Right cardiac atrium (tissue), 5 donors: ENCODE measurements at regions not wholly inside any gene's neighbourhood (a gene's known extent, or its start where the extent isn't known, plus 50 kb on each side); places are given as distances from the start of the nearest gene placed in this dataset.
"Not testable (repeated sequence)": the region's sequence is repeated elsewhere in the genome, so short reads cannot be mapped to it uniquely, and the experiment has no call there.

Experiments
- ATAC-seq, 2 donors: fragments of 200-7000 bp; cut with Tn5 transposase; one replicate each; pipeline versions ENCODE4 v1.8.0 to v1.9.1; 2020; ENCODE audit warnings: moderate library complexity in 2 of 2, mild to moderate bottlenecking in 1 of 2
- DNase-seq, 3 donors: peaks; one replicate each; pipeline ENCODE4 v3.0.0-alpha.2; 2020
- H3K27ac ChIP-seq: one replicate; pipeline ENCODE4 v1.5.1; 2013; ENCODE audit warnings: mild to moderate bottlenecking, low read length, control low read depth, moderate library complexity
- H3K27me3 ChIP-seq: one replicate; pipeline ENCODE4 v1.6.1; 2013; ENCODE audit not compliant: control insufficient read depth, insufficient read depth
- H3K4me1 ChIP-seq: one replicate; pipeline ENCODE4 v1.6.1; 2013; ENCODE audit warnings: low read length; ENCODE audit not compliant: control insufficient read depth, insufficient read depth
- H3K4me3 ChIP-seq: one replicate; pipeline ENCODE4 v1.5.1; 2013; ENCODE audit warnings: low read length, control low read depth
- H3K9me3 ChIP-seq: one replicate; pipeline ENCODE4 v1.6.1; 2013; ENCODE audit warnings: low read length; ENCODE audit not compliant: control insufficient read depth
- WGBS: extraction: QIAGEN DNeasy Blood & Tissue Kit; methylation state at CpG from one replicate; pipeline ENCODE4 v1.1.7; 2013; 5-methylcytosine and 5-hydroxymethylcytosine counted together
- intact Hi-C, 4 donors: fragments of 100-400 bp; cut with DNase I; formaldehyde crosslinking; loops; one replicate each; pipeline versions ENCODE4 v1.11.0 to v1.14.0; 2022 to 2023
- donor health status: healthy with polysubstance abuse.
- donor health status: DM: no; HTN: yes; CAD: no.
- donor health status: DM: no; HTN: no; CAD: no.
- donor health status: DM: no; HTN: yes; CAD: no; lungs with severe emphysema.
- donor health status: DM: yes; HTN: yes; CAD: no.

DNA sequence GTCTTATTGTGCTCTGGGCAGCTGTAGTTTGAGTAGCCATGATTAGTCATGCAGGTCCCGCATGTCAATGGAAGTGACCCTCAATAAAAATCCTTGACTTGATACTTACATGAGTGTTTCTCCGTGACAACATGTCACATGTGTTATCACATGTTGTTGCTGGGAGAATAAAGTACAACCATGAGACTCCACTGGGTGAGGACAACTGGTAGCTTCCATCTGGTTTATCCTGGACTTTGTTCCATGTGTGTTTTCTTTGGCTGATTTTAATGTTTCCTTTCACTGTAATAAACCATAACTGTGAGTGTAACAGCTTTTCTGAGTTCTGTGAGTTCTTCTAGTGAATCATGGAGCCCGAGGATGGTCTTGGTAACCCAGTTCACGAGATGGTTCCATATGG is 63.1 kb upstream of the NDN start:
- intact Hi-C loops, result no loop called here
- H3K27me3 ChIP-seq, result no peaks in the 10 kb centered on the region
- no peak for DNase-seq

DNA sequence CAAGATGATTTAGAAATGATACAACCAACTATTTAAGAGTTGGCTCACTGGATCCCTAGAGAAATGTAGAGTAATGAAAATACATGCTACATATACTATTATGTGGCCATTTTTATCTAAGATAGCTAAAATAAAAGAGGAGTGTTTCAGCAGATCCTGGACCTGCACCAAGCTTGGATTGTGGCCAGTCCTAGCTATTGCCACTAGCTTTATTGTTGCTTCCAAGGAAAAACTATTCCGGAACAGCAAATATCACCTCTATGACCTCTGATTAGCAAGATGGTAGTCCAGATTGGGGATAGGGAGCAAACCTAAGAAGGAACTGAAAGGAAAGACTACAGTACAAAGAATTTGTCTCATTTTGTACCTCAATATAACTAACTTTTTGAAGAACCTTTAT is 63.7 kb upstream of the NDN start:
- H3K9me3 ChIP-seq, result no peaks in the 10 kb centered on the region
- H3K27me3 ChIP-seq, result no peaks in the 10 kb centered on the region
- WGBS, result 65% methylated on average over 1 of the region's 1 CpG
- no peak for ATAC-seq
- intact Hi-C loops, result no loop called here
- H3K4me3 ChIP-seq, result no peak overlapping the region
- H3K27ac ChIP-seq, result no peak overlapping the region
- H3K4me1 ChIP-seq, result no peaks in the 10 kb centered on the region
- DNase-seq, result no peak

More for the DNA sequence above, 63.1 kb upstream of the NDN start:
- Histone ChIP-seq H3K27ac (no peak overlapping the region), H3K9me3 (no peaks in the 10 kb centered on the region), H3K4me3 (no peak overlapping the region), H3K4me1 (no peaks in the 10 kb centered on the region)
- WGBS, result 60% methylated on average over 4 of the region's 4 CpGs
- ATAC-seq, result no peak

DNA sequence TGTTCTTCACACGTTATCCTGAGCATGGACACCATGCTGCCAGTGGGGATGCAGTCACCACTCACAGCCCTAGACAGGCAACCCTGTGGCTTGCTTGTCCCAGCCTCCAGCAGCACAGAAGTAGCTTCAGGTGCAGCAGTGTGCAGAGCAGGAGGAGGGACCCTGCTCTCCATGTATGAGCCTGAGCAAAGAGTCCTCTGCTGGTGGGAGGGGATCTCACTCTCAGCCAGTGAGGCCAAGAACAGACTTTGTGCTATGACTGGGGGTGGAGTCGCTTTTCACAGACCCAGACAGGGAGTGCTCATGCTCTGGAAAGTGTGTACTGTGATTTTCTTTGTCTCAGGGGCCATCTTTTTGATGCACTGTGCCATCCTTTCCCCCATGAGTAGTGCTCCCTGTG is 66.1 kb upstream of the NDN start:
- 57% methylated on average over 2 of the region's 2 CpGs for WGBS
- no peak for ATAC-seq
- Histone ChIP-seq H3K27ac (no peak overlapping the region), H3K9me3 (no peaks in the 10 kb centered on the region), H3K4me1 (no peaks in the 10 kb centered on the region), H3K27me3 (no peaks in the 10 kb centered on the region), H3K4me3 (no peak overlapping the region)
- DNase-seq, result no peak
- intact Hi-C loops, result no loop called here

DNA sequence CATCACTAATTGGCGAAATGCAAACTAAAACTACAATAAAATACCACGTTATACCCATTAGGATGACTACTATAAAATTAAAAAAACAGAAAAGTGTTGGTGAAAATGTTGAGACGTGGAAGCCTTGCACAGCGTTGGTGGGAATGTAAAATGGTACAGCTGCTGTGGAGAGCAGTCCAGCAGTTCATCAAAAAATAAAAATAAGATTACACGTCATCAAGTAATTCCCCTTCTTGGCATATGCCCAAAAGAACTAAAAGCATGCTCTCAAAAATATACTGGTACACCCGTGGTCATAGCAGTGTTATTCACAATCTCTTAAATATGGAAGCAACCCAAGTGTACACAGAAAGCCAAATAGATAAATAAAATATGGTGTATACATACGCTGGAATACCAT is 71.8 kb upstream of the NDN start:
- Histone ChIP-seq H3K27me3 (no peaks in the 10 kb centered on the region), H3K9me3 (no peaks in the 10 kb centered on the region), H3K4me3 (no peak overlapping the region), H3K27ac (no peak overlapping the region), H3K4me1 (no peaks in the 10 kb centered on the region)
- intact Hi-C loops, result no loop called here
- ATAC-seq (no peak), DNase-seq (no peak)
- 38% methylated on average over 7 of the region's 7 CpGs for WGBS

DNA sequence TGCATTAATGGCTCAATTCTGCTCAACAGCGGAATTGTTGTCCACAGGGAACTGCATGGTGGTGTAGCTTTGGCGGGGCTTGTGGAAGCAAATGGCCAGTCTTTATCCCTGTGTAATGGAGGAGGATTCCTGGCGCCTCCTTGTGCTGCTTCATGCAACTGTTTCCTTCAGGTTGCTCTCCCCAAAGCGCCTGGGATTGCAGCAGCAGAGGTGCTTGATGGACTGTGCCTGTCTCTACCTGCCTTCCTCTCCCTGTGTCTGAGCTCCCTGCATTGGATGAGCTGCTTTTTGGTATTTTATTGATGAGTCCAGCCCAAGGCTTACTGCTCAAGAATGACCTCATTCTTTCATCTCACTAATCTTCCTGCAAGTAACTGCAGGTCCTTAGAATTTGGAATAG is 72.9 kb upstream of the NDN start:
- Histone ChIP-seq H3K27ac (no peak overlapping the region), H3K4me1 (no peaks in the 10 kb centered on the region), H3K4me3 (no peak overlapping the region), H3K27me3 (no peaks in the 10 kb centered on the region), H3K9me3 (no peaks in the 10 kb centered on the region)
- intact Hi-C loops, result loop anchor here in 1 of 4 donors (10.0 kb wide), 1 partner anchor 55 kb away; no protein-coding TSS in a partner anchor
- DNase-seq, result no peak
- ATAC-seq, result no peak
- 40% methylated on average over 4 of the region's 4 CpGs for WGBS

DNA sequence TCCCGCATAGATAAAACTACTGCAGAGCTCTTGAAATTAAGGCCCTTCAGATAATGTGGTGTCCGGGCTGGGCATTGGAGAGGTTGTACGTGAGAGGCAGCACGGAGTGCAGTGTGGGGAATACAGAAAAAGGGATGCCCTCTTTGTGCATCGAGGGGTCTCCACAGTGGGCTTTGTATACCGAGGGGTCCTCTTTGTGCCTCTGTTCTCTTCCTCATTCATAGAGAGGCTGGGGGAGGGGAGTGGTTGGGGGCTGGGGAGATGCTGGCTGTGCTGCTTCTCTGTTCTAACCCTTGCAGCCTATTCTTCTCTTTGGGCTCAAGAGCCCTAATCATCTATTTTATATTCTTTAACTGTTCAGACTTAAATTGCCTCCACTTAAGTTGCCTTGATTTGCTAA is 74.3 kb upstream of the NDN start:
- H3K27me3 ChIP-seq, result no peaks in the 10 kb centered on the region
- no peak overlapping the region for H3K4me3 ChIP-seq
- intact Hi-C loops, result loop anchor here in 1 of 4 donors (10.0 kb wide), 1 partner anchor 53 kb away; no protein-coding TSS in a partner anchor
- 64% methylated on average over 6 of the region's 6 CpGs for WGBS
- no peaks in the 10 kb centered on the region for H3K9me3 ChIP-seq
- DNase-seq (no peak), ATAC-seq (no peak)
- no peaks in the 10 kb centered on the region for H3K4me1 ChIP-seq
- H3K27ac ChIP-seq, result no peak overlapping the region

DNA sequence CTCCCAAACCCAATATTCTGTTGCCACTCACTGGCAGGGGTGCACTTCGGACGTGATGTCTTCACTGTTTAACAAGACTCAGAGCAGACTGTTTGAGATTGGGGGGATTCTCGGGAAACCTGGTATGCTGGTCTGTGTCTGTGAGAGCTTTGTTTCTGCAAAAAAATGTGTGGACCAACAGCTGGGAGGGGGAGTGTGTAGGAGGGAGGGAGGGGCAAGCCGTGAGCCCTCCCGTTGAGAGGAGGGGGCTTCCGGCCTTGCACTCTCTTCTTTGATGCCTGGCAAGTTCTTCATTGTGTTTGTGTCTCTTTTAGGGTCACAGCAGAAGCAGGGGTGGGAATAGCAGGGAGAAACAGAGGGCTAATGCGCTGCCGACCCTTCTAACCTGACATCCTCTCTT is 74.9 kb upstream of the NDN start:
- DNase-seq (no peak), ATAC-seq (no peak)
- H3K9me3 ChIP-seq, result no peaks in the 10 kb centered on the region
- H3K4me1 ChIP-seq, result no peaks in the 10 kb centered on the region
- H3K27ac ChIP-seq, result no peak overlapping the region
- intact Hi-C loops, result loop anchor here in 1 of 4 donors (10.0 kb wide), 1 partner anchor 53 kb away; no protein-coding TSS in a partner anchor
- 63% methylated on average over 8 of the region's 8 CpGs for WGBS
- H3K4me3 ChIP-seq, result no peak overlapping the region
- H3K27me3 ChIP-seq, result no peaks in the 10 kb centered on the region

DNA sequence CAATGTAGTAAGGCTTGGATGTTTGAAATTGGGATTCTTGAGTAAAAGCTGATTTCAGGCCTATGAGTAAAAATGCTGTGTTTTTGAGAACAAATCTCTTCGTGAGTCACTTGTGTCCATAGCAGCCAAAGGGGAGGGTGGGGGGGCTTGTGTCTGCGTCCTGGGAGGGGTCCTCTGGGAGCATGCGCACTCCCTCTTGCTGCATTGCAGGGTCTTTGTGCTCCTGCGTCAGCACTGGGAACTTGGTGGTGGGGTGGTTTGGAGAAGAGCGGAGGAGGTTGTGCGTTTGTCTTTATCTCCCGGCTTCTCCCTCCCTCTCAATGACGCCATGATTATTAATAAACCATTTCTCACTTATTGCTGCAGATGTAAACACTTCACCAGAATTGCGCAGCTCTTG is 75.9 kb upstream of the NDN start:
- DNase-seq, result no peak
- Histone ChIP-seq H3K9me3 (no peaks in the 10 kb centered on the region), H3K4me1 (no peaks in the 10 kb centered on the region), H3K27ac (no peak overlapping the region), H3K4me3 (no peak overlapping the region), H3K27me3 (no peaks in the 10 kb centered on the region)
- no peak for ATAC-seq
- 85% methylated on average over 9 of the region's 9 CpGs for WGBS
- intact Hi-C loops, result loop anchor here in 1 of 4 donors (10.0 kb wide), 1 partner anchor 52 kb away; no protein-coding TSS in a partner anchor

DNA sequence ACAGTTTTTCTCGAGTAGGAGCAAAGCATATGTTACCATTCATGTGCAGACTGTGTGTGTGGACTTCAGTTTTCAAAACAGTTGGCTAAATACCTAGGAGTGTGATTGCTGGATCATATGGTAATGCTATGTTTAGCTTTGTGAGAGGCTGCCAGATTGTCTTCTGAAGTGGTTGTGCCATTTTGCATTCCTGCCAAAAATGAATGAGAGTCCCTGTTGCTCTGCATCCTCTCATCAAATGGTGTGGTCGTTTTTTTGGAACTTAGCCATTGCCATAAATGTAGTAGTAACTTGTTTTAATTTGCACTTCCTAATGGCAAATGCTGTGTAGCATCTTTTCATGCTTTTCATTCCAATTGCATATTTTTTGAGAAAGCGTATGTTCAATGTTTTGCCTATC is 77.2 kb upstream of the NDN start:
- no peak for ATAC-seq
- intact Hi-C loops, result loop anchor here in 1 of 4 donors (10.0 kb wide), 1 partner anchor 50 kb away; no protein-coding TSS in a partner anchor
- Histone ChIP-seq H3K9me3 (no peaks in the 10 kb centered on the region), H3K4me3 (no peak overlapping the region), H3K4me1 (no peaks in the 10 kb centered on the region), H3K27ac (no peak overlapping the region), H3K27me3 (no peaks in the 10 kb centered on the region)
- DNase-seq, result no peak
- 49% methylated on average over 3 of the region's 3 CpGs for WGBS

DNA sequence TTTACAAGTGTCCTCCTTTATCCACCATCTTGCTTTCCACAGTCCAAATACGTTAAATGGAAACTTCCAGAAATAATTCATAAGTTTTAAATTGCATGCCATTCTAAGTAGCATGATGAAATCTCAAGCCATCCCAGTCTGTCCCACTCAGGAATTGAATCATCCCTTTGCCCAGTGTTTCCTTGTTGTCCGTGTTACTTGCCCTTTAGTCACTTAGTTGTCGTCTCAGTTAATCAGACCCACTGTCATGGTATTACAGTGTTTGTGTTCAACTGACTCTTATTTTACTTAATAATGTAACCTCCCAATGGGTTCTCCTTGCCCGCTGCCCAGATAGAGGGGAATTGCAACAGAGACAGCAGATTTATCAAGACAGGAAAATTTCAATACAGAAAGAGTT is 77.6 kb upstream of the NDN start:
- H3K9me3 ChIP-seq, result no peaks in the 10 kb centered on the region
- WGBS, result 73% methylated on average over 4 of the region's 4 CpGs
- intact Hi-C loops, result loop anchor here in 1 of 4 donors (10.0 kb wide), 1 partner anchor 50 kb away; no protein-coding TSS in a partner anchor
- no peaks in the 10 kb centered on the region for H3K4me1 ChIP-seq
- DNase-seq (no peak), ATAC-seq (no peak)
- H3K4me3 ChIP-seq, result no peak overlapping the region
- no peaks in the 10 kb centered on the region for H3K27me3 ChIP-seq
- no peak overlapping the region for H3K27ac ChIP-seq

DNA sequence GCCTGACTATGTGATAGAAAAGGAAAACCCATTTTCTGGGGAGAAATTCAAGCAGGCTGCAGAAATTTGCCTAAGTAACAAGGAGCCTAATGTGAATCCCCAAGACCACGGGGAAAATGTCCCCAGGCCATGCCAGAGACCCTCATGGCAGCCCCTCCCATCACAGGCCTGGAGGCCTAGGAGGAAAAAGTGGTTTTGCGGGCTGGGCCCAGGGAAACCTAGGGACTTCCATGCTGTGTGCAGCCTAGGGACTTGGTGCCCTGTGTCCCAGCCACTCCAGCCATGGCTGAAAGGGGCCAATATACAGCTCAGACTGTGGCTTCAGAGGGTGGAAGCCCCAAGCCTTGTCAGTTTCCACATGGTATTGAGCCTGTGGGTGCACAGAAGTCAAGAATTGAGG is 79.7 kb upstream of the NDN start:
- H3K4me3 ChIP-seq, H3K27me3 ChIP-seq, H3K9me3 ChIP-seq, ATAC-seq, H3K27ac ChIP-seq, DNase-seq, H3K4me1 ChIP-seq: not testable (repeated sequence)
- intact Hi-C loops, result loop anchor here in 1 of 4 donors (10.0 kb wide), 1 partner anchor 48 kb away; no protein-coding TSS in a partner anchor
- 65% methylated on average over 2 of the region's 2 CpGs for WGBS

DNA sequence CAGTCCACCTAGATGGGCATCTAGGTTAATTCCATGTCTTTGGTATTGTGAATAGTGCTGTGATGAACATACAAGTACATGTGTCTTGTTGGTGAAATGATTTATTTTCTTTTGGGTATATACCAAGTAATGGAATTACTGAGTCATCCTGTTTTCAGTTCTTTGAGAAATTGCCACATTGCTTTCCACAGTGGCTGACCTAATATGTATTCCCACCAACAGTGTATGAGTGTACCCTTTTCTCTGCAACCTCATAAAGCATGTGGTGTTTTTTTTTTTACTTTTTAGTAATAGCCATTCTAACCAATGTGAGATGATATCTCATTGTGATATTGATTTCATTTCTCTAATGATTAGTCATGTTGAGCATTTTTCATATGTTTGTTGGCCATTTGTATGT is 86.0 kb upstream of the NDN start:
- H3K9me3 ChIP-seq, result no peaks in the 10 kb centered on the region
- no peak overlapping the region for H3K27ac ChIP-seq
- DNase-seq (no peak), ATAC-seq (no peak)
- H3K4me3 ChIP-seq, result no peak overlapping the region
- intact Hi-C loops, result no loop called here
- no peaks in the 10 kb centered on the region for H3K27me3 ChIP-seq
- no peaks in the 10 kb centered on the region for H3K4me1 ChIP-seq
